Neuronal stem cell (in vitro differentiated cells): ENCODE measurements at regions not wholly inside any gene's neighbourhood (a gene's known extent, or its start where the extent isn't known, plus 50 kb on each side); places are given as distances from the start of the nearest gene placed in this dataset.

Experiments used
- DNase-seq: peaks from one replicate; pipeline ENCODE4 v3.0.0-alpha.2; 2013; ENCODE audit warnings: low spot score
- H2AFZ ChIP-seq: one replicate; pipeline ENCODE4 v1.6.1; 2013; ENCODE audit warnings: mild to moderate bottlenecking, low read length, inconsistent platforms
- H2AK5ac ChIP-seq: 2 replicates; pipeline ENCODE4 v1.6.1; 2013; ENCODE audit warnings: low read depth, mild to moderate bottlenecking, inconsistent platforms, low read length, moderate library complexity, mixed read lengths
- H2BK120ac ChIP-seq: 2 replicates; pipeline ENCODE4 v1.6.1; 2013; ENCODE audit warnings: low read depth, mild to moderate bottlenecking, inconsistent platforms, low read length, moderate library complexity, mixed read lengths
- H2BK12ac ChIP-seq: one replicate; pipeline ENCODE4 v1.6.1; 2013; ENCODE audit warnings: low read length, inconsistent platforms
- H2BK15ac ChIP-seq: 2 replicates; pipeline ENCODE4 v1.6.1; 2013; ENCODE audit warnings: mild to moderate bottlenecking, low read length, inconsistent platforms, mixed read lengths
- H2BK5ac ChIP-seq: one replicate; pipeline ENCODE4 v1.6.1; 2013; ENCODE audit warnings: inconsistent platforms, mild to moderate bottlenecking, low read length, moderate library complexity
- H3K14ac ChIP-seq: one replicate; pipeline ENCODE4 v1.6.1; 2013; ENCODE audit warnings: low read length, inconsistent platforms
- H3K18ac ChIP-seq: 2 replicates; pipeline ENCODE4 v1.6.1; 2013; ENCODE audit warnings: low read length, inconsistent platforms
- H3K23ac ChIP-seq: 2 replicates; pipeline ENCODE4 v1.6.1; 2013; ENCODE audit warnings: low read depth, mild to moderate bottlenecking, mixed read lengths, low read length, inconsistent platforms; ENCODE audit not compliant: poor library complexity
- H3K27ac ChIP-seq: replicated peaks from 3 replicates; pipeline ENCODE4 v1.5.1; 2013; ENCODE audit warnings: low read length, inconsistent platforms
- H3K27me3 ChIP-seq, 3 experiments: 2 replicates each; pipeline ENCODE4 v1.6.1; 2013; ENCODE audit warnings: low read length in 3 of 3, mild to moderate bottlenecking in 2 of 3, inconsistent platforms in 1 of 3, low read depth in 1 of 3, mixed read lengths in 1 of 3, moderate library complexity in 1 of 3; ENCODE audit not compliant: control insufficient read depth in 3 of 3, insufficient read depth in 3 of 3
- H3K36me3 ChIP-seq, 2 donors: replicated peaks in 1 of 2; 2 replicates each; pipeline ENCODE4 v1.6.1; 2013; ENCODE audit warnings: low read length in 2 of 2; ENCODE audit not compliant: control insufficient read depth in 2 of 2, insufficient read depth in 2 of 2
- H3K4ac ChIP-seq: 2 replicates; pipeline ENCODE4 v1.6.1; 2013; ENCODE audit warnings: inconsistent platforms, mild to moderate bottlenecking, low read length, moderate library complexity
- H3K4me1 ChIP-seq, 2 donors: 1 replicate in 1 of 2; 2 replicates in 1 of 2; pipeline ENCODE4 v1.6.1; 2013; ENCODE audit warnings: low read length in 2 of 2, low read depth in 1 of 2; ENCODE audit not compliant: control insufficient read depth in 2 of 2, insufficient read depth in 1 of 2
- H3K4me2 ChIP-seq: one replicate; pipeline ENCODE4 v1.6.1; 2013; ENCODE audit warnings: mild to moderate bottlenecking, low read length, inconsistent platforms; ENCODE audit not compliant: insufficient read depth, poor library complexity, severe bottlenecking
- H3K4me3 ChIP-seq, 2 donors: 2 replicates each; pipeline ENCODE4 v1.5.1; 2013; ENCODE audit warnings: low read length in 2 of 2, mild to moderate bottlenecking in 2 of 2, inconsistent platforms in 1 of 2, moderate library complexity in 1 of 2
- H3K79me1 ChIP-seq: one replicate; pipeline ENCODE4 v1.6.1; 2013; ENCODE audit warnings: low read depth, mild to moderate bottlenecking, inconsistent platforms, low read length, moderate library complexity
- H3K9ac ChIP-seq: one replicate; pipeline ENCODE4 v1.6.1; 2013; ENCODE audit warnings: mild to moderate bottlenecking, low read depth, low read length, inconsistent platforms; ENCODE audit not compliant: poor library complexity
- H3K9me3 ChIP-seq, 2 donors: replicated peaks in 1 of 2; 2 replicates each; pipeline versions ENCODE3 to v1.6.1; 2013; ENCODE audit warnings: low read length in 2 of 2, mild to moderate bottlenecking in 2 of 2, inconsistent platforms in 1 of 2, low read depth in 1 of 2, mixed read lengths in 1 of 2, moderate library complexity in 1 of 2; ENCODE audit not compliant: control insufficient read depth in 2 of 2, insufficient read depth in 1 of 2
- H4K8ac ChIP-seq: one replicate; pipeline ENCODE4 v1.6.1; 2013; ENCODE audit warnings: low read depth, mild to moderate bottlenecking, inconsistent platforms, low read length, moderate library complexity
- H4K91ac ChIP-seq: one replicate; pipeline ENCODE4 v1.6.1; 2013; ENCODE audit warnings: low read length, low read depth, mild to moderate bottlenecking, inconsistent platforms; ENCODE audit not compliant: poor library complexity
- WGBS, 2 donors: extraction: QIAGEN DNeasy Blood & Tissue Kit; methylation state at CpG; one replicate each; pipeline ENCODE4 v1.1.7; 2013; ENCODE audit warnings: missing lambda C conversion rate in 2 of 2, mixed read lengths in 1 of 2; ENCODE audit not compliant: insufficient read length in 2 of 2, insufficient replicate concordance in 1 of 2; ENCODE audit errors: extremely low coverage in 2 of 2; 5-methylcytosine and 5-hydroxymethylcytosine counted together

GRCh38 chr11:38160433-38160832 is 1562.4 kb upstream of the RAG2 start:
- no peaks in the 10 kb centered on the region for H3K27me3 ChIP-seq
- no peak overlapping the region for H3K18ac ChIP-seq
- H2BK12ac ChIP-seq: no peak overlapping the region
- no peak overlapping the region for H2BK5ac ChIP-seq
- no peak overlapping the region for H4K91ac ChIP-seq
- H3K9me3 ChIP-seq: no peaks in the 10 kb centered on the region
- no peaks in the 10 kb centered on the region for H3K79me1 ChIP-seq
- no peak overlapping the region for H3K4ac ChIP-seq
- H3K14ac ChIP-seq: no peak overlapping the region
- no peak overlapping the region for H2AK5ac ChIP-seq
- no peak overlapping the region for H3K4me3 ChIP-seq
- no peak for DNase-seq
- no peak overlapping the region for H3K9ac ChIP-seq
- no peaks in the 10 kb centered on the region for H3K36me3 ChIP-seq
- no peak overlapping the region for H2BK15ac ChIP-seq
- no peak overlapping the region for H2BK120ac ChIP-seq
- H3K4me1 ChIP-seq: no peaks in the 10 kb centered on the region
- H3K23ac ChIP-seq: no peak overlapping the region
- no peak overlapping the region for H4K8ac ChIP-seq
- no peak overlapping the region for H2AFZ ChIP-seq
- H3K27ac ChIP-seq: no peak overlapping the region
- no peak overlapping the region for H3K4me2 ChIP-seq

GRCh38 chr11:38159038-38159437 is 1561.0 kb upstream of the RAG2 start:
- H2BK12ac ChIP-seq: no peak overlapping the region
- H3K9ac ChIP-seq: no peak overlapping the region
- H3K4me2 ChIP-seq: no peak overlapping the region
- DNase-seq: no peak
- no peak overlapping the region for H3K14ac ChIP-seq
- H4K8ac ChIP-seq: no peak overlapping the region
- no peak overlapping the region for H3K4ac ChIP-seq
- H2BK120ac ChIP-seq: no peak overlapping the region
- H3K36me3 ChIP-seq: no peaks in the 10 kb centered on the region
- no peaks in the 10 kb centered on the region for H3K9me3 ChIP-seq
- H3K4me3 ChIP-seq: no peak overlapping the region
- no peak overlapping the region for H3K23ac ChIP-seq
- no peak overlapping the region for H4K91ac ChIP-seq
- H2AFZ ChIP-seq: no peak overlapping the region
- no CpG with 5 or more reads among the region's 2 CpGs for WGBS, 2 donors
- H3K79me1 ChIP-seq: no peaks in the 10 kb centered on the region
- H2BK5ac ChIP-seq: no peak overlapping the region
- H3K18ac ChIP-seq: no peak overlapping the region
- no peak overlapping the region for H3K27ac ChIP-seq
- no peak overlapping the region for H2BK15ac ChIP-seq
- H3K4me1 ChIP-seq: no peaks in the 10 kb centered on the region
- H2AK5ac ChIP-seq: no peak overlapping the region
- H3K27me3 ChIP-seq: no peaks in the 10 kb centered on the region

- H3K27ac ChIP-seq: no peak overlapping the region
- H2AK5ac ChIP-seq: no peak overlapping the region
- H3K4me2 ChIP-seq: no peak overlapping the region
- H4K91ac ChIP-seq: no peak overlapping the region
- H3K14ac ChIP-seq: no peak overlapping the region
- no CpG with 5 or more reads among the region's 5 CpGs for WGBS, 2 donors
- no peaks in the 10 kb centered on the region for H3K27me3 ChIP-seq
- no peak overlapping the region for H2BK12ac ChIP-seq
- no peak overlapping the region for H3K4me3 ChIP-seq
- H3K4me1 ChIP-seq: no peaks in the 10 kb centered on the region
- H3K79me1 ChIP-seq: no peaks in the 10 kb centered on the region
- H3K9ac ChIP-seq: no peak overlapping the region
- H2AFZ ChIP-seq: no peak overlapping the region
- no peak overlapping the region for H2BK5ac ChIP-seq
- H3K36me3 ChIP-seq: no peaks in the 10 kb centered on the region
- H3K23ac ChIP-seq: no peak overlapping the region
- H3K18ac ChIP-seq: no peak overlapping the region
- no peak overlapping the region for H4K8ac ChIP-seq
- no peak for DNase-seq
- H2BK120ac ChIP-seq: no peak overlapping the region
- no peaks in the 10 kb centered on the region for H3K9me3 ChIP-seq
- H2BK15ac ChIP-seq: no peak overlapping the region
- H3K4ac ChIP-seq: no peak overlapping the region
Measured at GRCh38 chr11:38156495-38157146, 1558.6 kb upstream of the RAG2 start.

- no peak for DNase-seq
- no peak overlapping the region for H3K4me3 ChIP-seq
- no peak overlapping the region for H4K91ac ChIP-seq
- no peak overlapping the region for H3K18ac ChIP-seq
- no CpG with 5 or more reads among the region's 1 CpG for WGBS, 2 donors
- no peaks in the 10 kb centered on the region for H3K9me3 ChIP-seq
- no peak overlapping the region for H3K9ac ChIP-seq
- H2BK5ac ChIP-seq: no peak overlapping the region
- no peak overlapping the region for H2BK120ac ChIP-seq
- no peaks in the 10 kb centered on the region for H3K4me1 ChIP-seq
- H3K79me1 ChIP-seq: no peaks in the 10 kb centered on the region
- H2BK12ac ChIP-seq: no peak overlapping the region
- H2AFZ ChIP-seq: no peak overlapping the region
- no peak overlapping the region for H3K4me2 ChIP-seq
- no peak overlapping the region for H3K27ac ChIP-seq
- no peaks in the 10 kb centered on the region for H3K27me3 ChIP-seq
- H2BK15ac ChIP-seq: no peak overlapping the region
- H3K4ac ChIP-seq: no peak overlapping the region
- no peak overlapping the region for H3K23ac ChIP-seq
- no peaks in the 10 kb centered on the region for H3K36me3 ChIP-seq
- no peak overlapping the region for H2AK5ac ChIP-seq
- H3K14ac ChIP-seq: no peak overlapping the region
- H4K8ac ChIP-seq: no peak overlapping the region
Measured at GRCh38 chr11:38155856-38156255, 1557.8 kb upstream of the RAG2 start.
